GM19455 (cell line): ENCODE measurements at regions not wholly inside any gene's neighbourhood (a gene's known extent, or its start where the extent isn't known, plus 50 kb on each side); places are given as distances from the start of the nearest gene placed in this dataset.
"Not testable (repeated sequence)": the region's sequence is repeated elsewhere in the genome, so short reads cannot be mapped to it uniquely, and the experiment has no call there.

Experiments used
- ATAC-seq: cut with Tn5 transposase; IDR thresholded peaks from one replicate; pipeline ENCODE4 v1.9.1; 2021; ENCODE audit not compliant: unreplicated experiment

GRCh38 chr14:85883966-85884365 is 354.0 kb downstream of the FLRT2 start:
- no peak for ATAC-seq

- ATAC-seq: no peak
Measured at GRCh38 chr14:85883101-85883500, 353.2 kb downstream of the FLRT2 start.

GRCh38 chr14:85881935-85882334 is 352.0 kb downstream of the FLRT2 start:
- ATAC-seq: no peak

- no peak for ATAC-seq
Measured at GRCh38 chr14:85878874-85879273, 348.9 kb downstream of the FLRT2 start.

GRCh38 chr14:85873006-85873405 is 343.1 kb downstream of the FLRT2 start:
- ATAC-seq: no peak

GRCh38 chr14:85867450-85867849 is 337.5 kb downstream of the FLRT2 start:
- ATAC-seq: no peak

GRCh38 chr14:85865701-85866100 is 335.8 kb downstream of the FLRT2 start:
- ATAC-seq: no peak

GRCh38 chr14:85858634-85859033 is 328.7 kb downstream of the FLRT2 start:
- no peak for ATAC-seq

GRCh38 chr14:85856430-85856829 is 326.5 kb downstream of the FLRT2 start:
- no peak for ATAC-seq

GRCh38 chr14:85853996-85854526 is 324.1 kb downstream of the FLRT2 start:
- no peak for ATAC-seq

- ATAC-seq: no peak
Measured at GRCh38 chr14:85852906-85853305, 323.0 kb downstream of the FLRT2 start.

GRCh38 chr14:85852123-85852522 is 322.2 kb downstream of the FLRT2 start:
- ATAC-seq: not testable (repeated sequence)

- ATAC-seq: not testable (repeated sequence)
Measured at GRCh38 chr14:85830549-85830948, 300.6 kb downstream of the FLRT2 start.

- ATAC-seq: not testable (repeated sequence)
Measured at GRCh38 chr14:85829601-85830000, 299.7 kb downstream of the FLRT2 start.

- no peak for ATAC-seq
Measured at GRCh38 chr14:85824526-85824925, 294.6 kb downstream of the FLRT2 start.

GRCh38 chr14:85822236-85822635 is 292.3 kb downstream of the FLRT2 start:
- ATAC-seq: no peak

GRCh38 chr14:85817430-85817829 is 287.5 kb downstream of the FLRT2 start:
- no peak for ATAC-seq

GRCh38 chr14:85813040-85813439 is 283.1 kb downstream of the FLRT2 start:
- ATAC-seq: no peak

GRCh38 chr14:85811340-85811739 is 281.4 kb downstream of the FLRT2 start:
- no peak for ATAC-seq

- ATAC-seq: no peak
Measured at GRCh38 chr14:85799668-85800067, 269.7 kb downstream of the FLRT2 start.

GRCh38 chr14:85798856-85799255 is 268.9 kb downstream of the FLRT2 start:
- ATAC-seq: no peak

GRCh38 chr14:85793533-85793932 is 263.6 kb downstream of the FLRT2 start:
- no peak for ATAC-seq

GRCh38 chr14:85789506-85789905 is 259.6 kb downstream of the FLRT2 start:
- no peak for ATAC-seq
